ENCODE measurements at regions not wholly inside any gene's neighbourhood (a gene's known extent, or its start where the extent isn't known, plus 50 kb on each side); places are given as distances from the start of the nearest gene placed in this dataset.

DNA sequence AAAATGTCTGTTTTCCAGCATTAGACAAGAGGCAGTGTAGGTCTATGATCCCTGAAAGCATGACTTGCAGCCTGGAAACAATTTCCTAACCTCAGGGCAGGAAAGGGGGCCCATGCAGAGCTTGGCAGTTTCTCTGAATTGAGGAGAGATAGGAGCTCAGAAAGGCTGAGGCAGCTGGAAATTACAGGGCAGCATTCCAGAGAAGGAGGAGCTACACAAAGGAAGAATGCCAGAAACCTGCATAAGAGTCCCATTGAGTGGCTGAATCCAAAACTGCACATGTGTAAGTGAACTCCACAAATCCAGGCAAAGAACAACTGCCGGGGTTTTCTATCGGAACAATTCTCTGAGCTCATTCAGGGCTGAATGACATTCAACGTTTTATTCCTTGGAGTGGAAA, 346.8 kb downstream of the PIK3R1 start:
- no peak for FAIRE-seq
- TF ChIP-seq, protein P1, sequence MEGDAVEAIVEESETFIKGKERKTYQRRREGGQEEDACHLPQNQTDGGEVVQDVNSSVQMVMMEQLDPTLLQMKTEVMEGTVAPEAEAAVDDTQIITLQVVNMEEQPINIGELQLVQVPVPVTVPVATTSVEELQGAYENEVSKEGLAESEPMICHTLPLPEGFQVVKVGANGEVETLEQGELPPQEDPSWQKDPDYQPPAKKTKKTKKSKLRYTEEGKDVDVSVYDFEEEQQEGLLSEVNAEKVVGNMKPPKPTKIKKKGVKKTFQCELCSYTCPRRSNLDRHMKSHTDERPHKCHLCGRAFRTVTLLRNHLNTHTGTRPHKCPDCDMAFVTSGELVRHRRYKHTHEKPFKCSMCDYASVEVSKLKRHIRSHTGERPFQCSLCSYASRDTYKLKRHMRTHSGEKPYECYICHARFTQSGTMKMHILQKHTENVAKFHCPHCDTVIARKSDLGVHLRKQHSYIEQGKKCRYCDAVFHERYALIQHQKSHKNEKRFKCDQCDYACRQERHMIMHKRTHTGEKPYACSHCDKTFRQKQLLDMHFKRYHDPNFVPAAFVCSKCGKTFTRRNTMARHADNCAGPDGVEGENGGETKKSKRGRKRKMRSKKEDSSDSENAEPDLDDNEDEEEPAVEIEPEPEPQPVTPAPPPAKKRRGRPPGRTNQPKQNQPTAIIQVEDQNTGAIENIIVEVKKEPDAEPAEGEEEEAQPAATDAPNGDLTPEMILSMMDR (IDR thresholded peaks at IDR 0.05; ENCODE audit: insufficient read depth, missing control alignments) = no peak
- DNase-seq (ENCODE audit: insufficient read length, low spot score) = no peak

DNA sequence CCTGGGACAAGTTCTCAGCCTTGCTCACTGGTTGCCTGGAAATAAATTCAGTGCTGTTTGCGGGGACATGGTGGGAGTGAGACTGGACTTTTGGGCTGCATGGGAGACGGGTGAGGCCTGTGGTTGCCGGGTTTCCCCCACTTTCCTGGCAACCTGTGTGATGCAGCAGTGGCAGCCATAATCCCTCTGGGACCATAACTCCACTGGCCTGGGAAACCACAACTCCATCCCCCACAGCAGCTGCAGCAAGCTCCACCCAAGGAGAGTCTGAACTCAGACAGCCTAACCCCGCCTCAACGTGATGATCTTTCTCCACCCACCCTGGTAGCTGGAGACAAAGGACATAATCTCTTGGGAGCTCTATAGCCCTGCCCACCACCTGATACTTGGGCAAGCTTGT, 349.9 kb downstream of the PIK3R1 start:
- TF ChIP-seq, protein P1 (IDR thresholded peaks at IDR 0.05; ENCODE audit: insufficient read depth, missing control alignments) = no peak
- FAIRE-seq (no peak), DNase-seq (ENCODE audit: insufficient read length, low spot score) (no peak)

DNA sequence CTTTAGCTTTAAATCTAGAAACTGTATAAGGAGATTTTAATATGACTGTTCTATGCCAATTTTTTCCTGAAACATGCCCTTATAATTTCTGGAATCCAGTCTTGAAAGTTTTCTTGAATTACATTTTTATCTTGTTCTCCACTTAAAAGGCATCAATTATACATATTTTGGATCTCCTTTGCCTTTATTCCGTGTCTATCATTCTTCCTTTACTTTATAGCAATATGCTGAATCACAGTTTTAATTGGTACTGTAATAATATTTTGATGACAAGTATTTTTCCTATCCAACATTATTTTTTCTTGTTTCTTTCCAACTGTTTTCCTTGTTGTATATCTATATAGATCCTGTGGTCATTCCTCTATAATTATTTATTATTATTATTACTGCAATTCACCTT, 361.2 kb downstream of the PIK3R1 start:
- TF ChIP-seq, protein P1 (IDR thresholded peaks at IDR 0.05; ENCODE audit: insufficient read depth, missing control alignments) = no peak
- no peak for FAIRE-seq
- DNase-seq (ENCODE audit: insufficient read length, low spot score) = no peak

DNA sequence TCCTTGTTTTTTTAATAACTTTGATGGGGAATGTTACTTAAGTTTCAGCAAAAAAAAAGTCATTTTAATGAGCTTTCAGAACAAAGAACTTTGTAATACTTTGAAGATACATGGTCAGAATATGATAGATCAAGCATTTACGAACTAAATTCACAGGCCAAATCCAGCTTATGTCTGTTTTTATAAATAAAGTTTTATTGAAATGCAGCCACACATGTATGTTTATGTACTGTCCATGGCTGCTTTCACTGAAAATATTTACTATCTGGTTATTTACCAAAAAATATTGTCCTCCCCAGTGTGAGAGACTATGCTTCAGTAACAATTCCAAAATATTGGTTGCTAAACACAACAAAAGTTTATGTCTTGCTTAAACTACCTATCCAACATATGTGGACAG, 366.7 kb downstream of the PIK3R1 start:
- TF ChIP-seq, protein P1 (IDR thresholded peaks at IDR 0.05; ENCODE audit: insufficient read depth, missing control alignments) = no peak
- no peak for DNase-seq (ENCODE audit: insufficient read length, low spot score)
- no peak for FAIRE-seq

DNA sequence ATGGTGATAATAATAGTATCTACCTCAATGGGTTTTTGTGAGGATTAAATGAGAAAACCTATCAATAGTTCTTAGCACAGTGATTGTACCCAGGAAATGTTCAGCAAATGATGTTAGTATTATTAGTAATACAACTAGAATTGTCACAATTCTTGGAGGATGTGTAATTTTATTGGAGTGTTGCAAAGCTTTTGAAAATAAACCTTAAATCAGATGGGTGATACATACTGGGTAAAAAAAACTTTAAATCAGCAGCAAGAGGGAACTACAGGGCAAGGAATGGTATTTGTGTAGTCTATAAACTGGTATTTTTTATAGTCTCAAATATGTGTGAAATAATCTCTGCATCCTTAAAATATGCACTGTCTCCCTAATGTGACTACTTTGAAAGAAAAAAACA, 371.6 kb downstream of the PIK3R1 start:
- TF ChIP-seq, protein P1 (IDR thresholded peaks at IDR 0.05; ENCODE audit: insufficient read depth, missing control alignments) = no peak
- no peak for DNase-seq (ENCODE audit: insufficient read length, low spot score)
- no peak for FAIRE-seq

DNA sequence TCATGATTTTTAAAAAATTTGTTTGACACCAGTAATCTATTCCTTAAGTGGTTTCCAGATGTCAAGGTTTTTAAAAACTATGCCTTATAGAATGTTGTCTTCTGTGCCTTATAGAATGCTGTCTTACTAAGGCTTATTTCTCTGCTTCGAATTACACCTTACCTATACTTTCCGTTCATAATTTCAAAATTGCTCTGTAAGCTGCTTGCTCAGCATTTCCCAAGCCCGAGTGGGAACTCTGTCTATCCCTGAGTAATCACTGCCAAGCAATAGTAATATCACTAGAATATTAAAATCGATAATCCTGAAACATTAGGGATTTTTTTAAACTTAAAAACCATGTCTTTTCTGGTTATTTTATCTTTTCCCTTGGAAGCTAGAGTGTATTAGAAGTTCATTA, 376.3 kb downstream of the PIK3R1 start:
- no peak for DNase-seq (ENCODE audit: insufficient read length, low spot score)
- TF ChIP-seq, protein P1 (IDR thresholded peaks at IDR 0.05; ENCODE audit: insufficient read depth, missing control alignments) = no peak
- FAIRE-seq = peak; percentile 87

DNA sequence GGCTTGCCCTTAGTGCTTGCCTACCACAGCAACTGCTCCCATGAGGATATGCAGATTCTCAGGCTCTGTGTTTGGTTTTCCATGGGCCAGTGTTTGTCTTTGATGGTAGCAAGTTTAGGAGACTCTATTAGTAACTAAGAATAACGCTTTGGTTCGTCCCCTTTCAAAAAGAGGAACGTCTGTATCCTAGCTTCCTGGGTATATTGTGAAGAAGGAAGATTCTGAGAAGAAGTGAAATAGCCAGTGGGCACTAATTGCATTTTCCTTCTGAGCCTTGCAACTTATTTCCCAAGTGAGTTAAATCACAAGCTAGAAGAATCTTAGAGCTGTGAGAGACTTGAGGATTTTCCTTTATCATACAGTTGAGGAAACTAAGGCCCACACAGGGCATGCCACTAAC, 376.8 kb downstream of the PIK3R1 start:
- no peak for FAIRE-seq
- DNase-seq (ENCODE audit: insufficient read length, low spot score) = no peak

More for the DNA sequence above, 376.8 kb downstream of the PIK3R1 start:
- TF ChIP-seq, protein P1 (IDR thresholded peaks at IDR 0.05; ENCODE audit: insufficient read depth, missing control alignments) = no peak

Measured in D721Med (cell line).